H9 (cell line): ENCODE measurements at regions not wholly inside any gene's neighbourhood (a gene's known extent, or its start where the extent isn't known, plus 50 kb on each side); places are given as distances from the start of the nearest gene placed in this dataset.

Experiments
- DNase-seq: peaks from one replicate; pipeline ENCODE4 v3.0.0-alpha.2; 2017
- H2AFZ ChIP-seq: one replicate; pipeline ENCODE4 v1.6.1; 2013; ENCODE audit warnings: mild to moderate bottlenecking, low read length, control low read depth, moderate library complexity
- H2AK5ac ChIP-seq: 2 replicates; pipeline ENCODE4 v1.6.1; 2013; ENCODE audit warnings: low read length, control low read depth, mixed read lengths; ENCODE audit not compliant: insufficient read length
- H2BK120ac ChIP-seq: one replicate; pipeline ENCODE4 v1.6.1; 2013; ENCODE audit warnings: low read depth, mild to moderate bottlenecking, low read length, control low read depth, inconsistent platforms; ENCODE audit not compliant: poor library complexity, severe bottlenecking
- H2BK12ac ChIP-seq: 2 replicates; pipeline ENCODE4 v1.6.1; 2013; ENCODE audit warnings: low read length, control low read depth, mixed read lengths, low read depth; ENCODE audit not compliant: insufficient read length
- H2BK15ac ChIP-seq: 2 replicates; pipeline ENCODE4 v1.6.1; 2013; ENCODE audit warnings: low read depth, low read length, control low read depth
- H2BK20ac ChIP-seq: one replicate; pipeline ENCODE4 v1.6.1; 2013; ENCODE audit warnings: low read depth, mild to moderate bottlenecking, low read length, control low read depth, inconsistent platforms; ENCODE audit not compliant: poor library complexity, severe bottlenecking
- H2BK5ac ChIP-seq: 2 replicates; pipeline ENCODE4 v1.6.1; 2013; ENCODE audit warnings: low read length, control low read depth, mixed read lengths; ENCODE audit not compliant: insufficient read length
- H3K14ac ChIP-seq: 2 replicates; pipeline ENCODE4 v1.6.1; 2013; ENCODE audit warnings: low read length, control low read depth; ENCODE audit not compliant: insufficient read depth
- H3K18ac ChIP-seq: 2 replicates; pipeline ENCODE4 v1.6.1; 2013; ENCODE audit warnings: low read depth, mild to moderate bottlenecking, mixed read lengths, low read length, control low read depth; ENCODE audit not compliant: insufficient read length
- H3K23ac ChIP-seq: 2 replicates; pipeline ENCODE4 v1.6.1; 2013; ENCODE audit warnings: low read length, control low read depth, mixed read lengths, low read depth; ENCODE audit not compliant: insufficient read length
- H3K23me2 ChIP-seq: 2 replicates; pipeline ENCODE4 v1.6.1; 2013; ENCODE audit warnings: low read depth, mild to moderate bottlenecking, mixed read lengths, low read length, control low read depth; ENCODE audit not compliant: insufficient read length, poor library complexity, severe bottlenecking
- H3K27ac ChIP-seq: 2 replicates; pipeline ENCODE4 v1.5.1; 2013; ENCODE audit warnings: low read length, control low read depth, mixed read lengths, low read depth; ENCODE audit not compliant: insufficient read length
- H3K27me3 ChIP-seq: 2 replicates; pipeline ENCODE4 v1.6.1; 2013; ENCODE audit warnings: low read length, control low read depth, inconsistent platforms; ENCODE audit not compliant: insufficient read depth
- H3K4ac ChIP-seq: 2 replicates; pipeline ENCODE4 v1.6.1; 2013; ENCODE audit warnings: low read depth, mild to moderate bottlenecking, control low read depth, inconsistent platforms, low read length, moderate library complexity
- H3K4me1 ChIP-seq: 2 replicates; pipeline ENCODE4 v1.6.1; 2013; ENCODE audit warnings: low read length, control low read depth, inconsistent platforms; ENCODE audit not compliant: insufficient read depth
- H3K4me2 ChIP-seq: 2 replicates; pipeline ENCODE4 v1.6.1; 2013; ENCODE audit warnings: low read length, control low read depth, mixed read lengths; ENCODE audit not compliant: insufficient read length, insufficient read depth
- H3K56ac ChIP-seq: 2 replicates; pipeline ENCODE4 v1.6.1; 2013; ENCODE audit warnings: low read depth, mild to moderate bottlenecking, mixed read lengths, low read length, control low read depth; ENCODE audit not compliant: insufficient read length
- H3K79me1 ChIP-seq: 2 replicates; pipeline ENCODE4 v1.6.1; 2013; ENCODE audit warnings: low read depth, mild to moderate bottlenecking, moderate library complexity, low read length, control low read depth, inconsistent platforms; ENCODE audit not compliant: insufficient read depth, poor library complexity, severe bottlenecking
- H3K79me2 ChIP-seq: 2 replicates; pipeline ENCODE4 v1.6.1; 2013; ENCODE audit warnings: low read length, control low read depth, inconsistent platforms; ENCODE audit not compliant: insufficient read depth
- H3K9ac ChIP-seq: 2 replicates; pipeline ENCODE4 v1.6.1; 2013; ENCODE audit warnings: low read length, control low read depth, mixed read lengths; ENCODE audit not compliant: insufficient read length; ENCODE audit errors: extremely low read depth
- H3K9me3 ChIP-seq: one replicate; pipeline ENCODE4 v1.6.1; 2013; ENCODE audit warnings: low read depth, low read length, inconsistent platforms; ENCODE audit not compliant: control insufficient read depth
- H3T11ph ChIP-seq: one replicate; pipeline ENCODE4 v1.6.1; 2013; ENCODE audit warnings: mild to moderate bottlenecking, low read length, control low read depth, inconsistent platforms
- H4K20me1 ChIP-seq: one replicate; pipeline ENCODE4 v1.6.1; 2013; ENCODE audit not compliant: control insufficient read depth, insufficient read length, insufficient read depth
- H4K5ac ChIP-seq: 2 replicates; pipeline ENCODE4 v1.6.1; 2013; ENCODE audit warnings: low read depth, mild to moderate bottlenecking, mixed read lengths, low read length, control low read depth; ENCODE audit not compliant: insufficient read length
- H4K8ac ChIP-seq: replicated peaks from 2 replicates; pipeline ENCODE4 v1.6.1; 2013; ENCODE audit warnings: low read length, control low read depth, mixed read lengths, low read depth; ENCODE audit not compliant: insufficient read length
- H4K91ac ChIP-seq: 2 replicates; pipeline ENCODE4 v1.6.1; 2013; ENCODE audit warnings: low read depth, mild to moderate bottlenecking, moderate library complexity, mixed read lengths, low read length, control low read depth; ENCODE audit not compliant: insufficient read length
- H3K27ac Mint-ChIP-seq, 3 experiments: 2 replicates in 2 of 3; 3 replicates in 1 of 3; pipeline ENCODE4 v1.8.0; 2020 to 2021; ENCODE audit warnings: mixed read lengths in 3 of 3, mild to moderate bottlenecking in 1 of 3, moderate library complexity in 1 of 3
- H3K27me3 Mint-ChIP-seq: 2 replicates; pipeline ENCODE4 v1.8.0; 2021; ENCODE audit warnings: low read depth, mild to moderate bottlenecking, moderate library complexity, mixed read lengths
- H3K36me3 Mint-ChIP-seq, 3 experiments: 2 replicates in 2 of 3; 3 replicates in 1 of 3; pipeline ENCODE4 v1.8.0; 2020 to 2021; ENCODE audit warnings: low read depth in 3 of 3, mixed read lengths in 3 of 3; ENCODE audit not compliant: insufficient read depth in 1 of 3
- H3K4me1 Mint-ChIP-seq, 2 experiments: 2 replicates each; pipeline ENCODE4 v1.8.0; 2020; ENCODE audit warnings: mixed read lengths in 2 of 2
- H3K4me3 Mint-ChIP-seq, 2 experiments: 2 replicates in 1 of 2; 3 replicates in 1 of 2; pipeline ENCODE4 v1.8.0; 2020 to 2021; ENCODE audit warnings: mild to moderate bottlenecking in 2 of 2, mixed read lengths in 2 of 2, moderate library complexity in 1 of 2
- H3K9me3 Mint-ChIP-seq, 2 experiments: 2 replicates in 1 of 2; 3 replicates in 1 of 2; pipeline ENCODE4 v1.8.0; 2020; ENCODE audit warnings: mild to moderate bottlenecking in 2 of 2, mixed read lengths in 2 of 2, moderate library complexity in 1 of 2
- CTCF ChIP-seq: fragments of 200-600 bp; sonication (generic); conservative IDR thresholded peaks from 3 replicates; pipeline ENCODE4 v1.8.0; 2021; ENCODE audit warnings: antibody characterized with exemption, mild to moderate bottlenecking
- WGBS: extraction: QIAGEN DNeasy Blood & Tissue Kit; methylation state at CpG from one replicate; pipeline ENCODE4 v1.1.7; 2013; ENCODE audit warnings: missing lambda C conversion rate, low lambda C conversion rate, mixed read lengths; ENCODE audit not compliant: insufficient read length; ENCODE audit errors: extremely low coverage; 5-methylcytosine and 5-hydroxymethylcytosine counted together

- peaks cover 7% of the 10 kb centered on the region for H3K27me3 Mint-ChIP-seq
- WGBS = no CpG with 5 or more reads among the region's 9 CpGs
- Histone ChIP-seq H3K27ac (no peak overlapping the region), H3K4me2 (no peak overlapping the region), H3K4me1 (peaks cover 2% of the 10 kb centered on the region; the same call in 1 of the 2 replicates), H2BK20ac (no peak overlapping the region), H3K27me3 (no peaks in the 10 kb centered on the region), H3K79me1 (no peaks in the 10 kb centered on the region), H3T11ph (no peak overlapping the region), H2BK15ac (no peak overlapping the region), H4K8ac (no peak overlapping the region), H3K23me2 (no peaks in the 10 kb centered on the region), H3K23ac (no peak overlapping the region), H2BK120ac (no peak overlapping the region), H3K9me3 (no peaks in the 10 kb centered on the region), H3K14ac (no peak overlapping the region), H4K20me1 (no peaks in the 10 kb centered on the region), H3K18ac (no peak overlapping the region), H4K5ac (no peak overlapping the region), H2AFZ (no peak overlapping the region), H3K9ac (no peak overlapping the region), H3K79me2 (no peaks in the 10 kb centered on the region), H2BK12ac (no peak overlapping the region), H2AK5ac (no peak overlapping the region), H4K91ac (no peak overlapping the region), H3K56ac (no peak overlapping the region), H3K4ac (no peak overlapping the region), H2BK5ac (no peak overlapping the region)
- DNase-seq = no peak
- no peaks in the 10 kb centered on the region for H3K36me3 Mint-ChIP-seq
- peaks cover 30 to 42% of the 10 kb centered on the region in 2 experiments for H3K4me1 Mint-ChIP-seq
- H3K4me3 Mint-ChIP-seq = no peak overlapping the region
- no peak overlapping the region for H3K27ac Mint-ChIP-seq
- no peak for TF ChIP-seq CTCF
- H3K9me3 Mint-ChIP-seq = no peaks in the 10 kb centered on the region
Observed at GRCh38 chr10:110411047-110411410, 86.7 kb upstream of the DUSP5 start.
